HCT116 (cell line): ENCODE measurements at regions not wholly inside any gene's neighbourhood (a gene's known extent, or its start where the extent isn't known, plus 50 kb on each side); places are given as distances from the start of the nearest gene placed in this dataset.

Source experiments
- ATAC-seq: fragments of 200-7000 bp; cut with Tn5 transposase; 2 replicates; pipeline ENCODE4 v1.9.1; 2020; ENCODE audit warnings: mild to moderate bottlenecking, moderate library complexity
- BruUV-seq: library from RNA; stranded (reverse); fragments of 400-500 nt; replicated peaks from 2 replicates; lab custom pipeline; 2021; lab: Mats Ljungman, UMichigan
- CTCF ChIA-PET: fragments of 300-600 bp; sonication (Branson Sonifier 250); formaldehyde crosslinking; loops from one replicate; lab custom pipeline; 2021; ENCODE audit warnings: antibody characterized with exemption; lab: Charles Lee
- POLR2A ChIA-PET: fragments of 300-600, 350-600 bp; sonication (Branson Sonifier 250); formaldehyde crosslinking; loops from one replicate; lab custom pipeline; 2021; ENCODE audit warnings: antibody characterized with exemption; lab: Charles Lee
- RAD21 ChIA-PET, 2 experiments: fragments of 300-600 bp; sonication (Branson Sonifier 250); formaldehyde crosslinking; loops; one replicate each; lab custom pipeline; 2023; ENCODE audit warnings: low total read pairs in 2 of 2; ENCODE audit not compliant: uncharacterized antibody in 2 of 2, unreplicated experiment in 2 of 2, low non-redundant PET in 1 of 2; lab: Charles Lee
- DNase-seq: peaks from one replicate; pipeline ENCODE4 v3.0.0-alpha.2; 2010; ENCODE audit warnings: low read depth, low spot score
- H2AFZ ChIP-seq: fragments of 200-600 bp; shearing (Covaris generic), sonication (generic); 2 replicates; pipeline ENCODE4 v1.6.1; 2017; ENCODE audit warnings: low read depth, mixed run types, mixed read lengths, antibody characterized with exemption, low read length; ENCODE audit not compliant: poor library complexity, severe bottlenecking
- H3K27ac ChIP-seq: 2 replicates; pipeline ENCODE4 v1.5.1; 2012; ENCODE audit warnings: low read depth, low read length
- H3K27me3 ChIP-seq: fragments of 200-600 bp; sonication (generic); 2 replicates; pipeline ENCODE4 v1.6.1; 2016; ENCODE audit warnings: mixed run types, low read length, mixed read lengths; ENCODE audit not compliant: insufficient read depth
- H3K36me3 ChIP-seq, 2 experiments: fragments of 200-500 bp in 1 of 2; fragments of 200-600 bp in 1 of 2; sonication (Bioruptor generic) in 1 of 2; sonication (generic) in 1 of 2; 2 replicates each; pipeline versions ENCODE4 v1.5.1 to v1.6.1; 2014 to 2016; ENCODE audit warnings: low read length in 2 of 2, inconsistent platforms in 1 of 2, mixed read lengths in 1 of 2, mixed run types in 1 of 2; ENCODE audit not compliant: insufficient read depth in 2 of 2, control insufficient read depth in 1 of 2
- H3K4me1 ChIP-seq, 2 experiments: fragments of 200-600 bp in 1 of 2; sonication (generic) in 1 of 2; 2 replicates each; pipeline versions ENCODE4 v1.5.1 to v1.6.1; 2012 to 2017; ENCODE audit warnings: low read length in 2 of 2, inconsistent platforms in 1 of 2, mild to moderate bottlenecking in 1 of 2, mixed read lengths in 1 of 2, mixed run types in 1 of 2, moderate library complexity in 1 of 2; ENCODE audit not compliant: insufficient read depth in 2 of 2, control insufficient read depth in 1 of 2
- H3K4me2 ChIP-seq: fragments of 200-600 bp; sonication (generic); 2 replicates; pipeline ENCODE4 v1.6.1; 2017; ENCODE audit warnings: mixed run types, low read length, mixed read lengths
- H3K4me3 ChIP-seq, 2 experiments: fragments of 200-600 bp in 1 of 2; sonication (generic) in 1 of 2; replicated peaks in 1 of 2; 2 replicates each; pipeline ENCODE4 v1.5.1; 2011 to 2016; ENCODE audit warnings: low read length in 2 of 2, control low read depth in 1 of 2, low read depth in 1 of 2, mild to moderate bottlenecking in 1 of 2, mixed read lengths in 1 of 2, mixed run types in 1 of 2
- H3K79me2 ChIP-seq: fragments of 200-600 bp; sonication (generic); 2 replicates; pipeline ENCODE4 v1.6.1; 2017; ENCODE audit warnings: mild to moderate bottlenecking, mixed run types, low read length, moderate library complexity, mixed read lengths; ENCODE audit not compliant: insufficient read depth
- H3K9ac ChIP-seq: fragments of 200-600 bp; sonication (generic); 2 replicates; pipeline ENCODE4 v1.6.1; 2016; ENCODE audit warnings: low read length, mixed read lengths
- H3K9me2 ChIP-seq: fragments of 200-600 bp; sonication (generic), shearing (Covaris generic); 2 replicates; pipeline ENCODE4 v1.6.1; 2017; ENCODE audit warnings: mixed run types, mild to moderate bottlenecking, moderate library complexity; ENCODE audit not compliant: insufficient read depth
- H3K9me3 ChIP-seq, 2 experiments: fragments of 200-500 bp in 1 of 2; fragments of 200-600 bp in 1 of 2; sonication (Bioruptor generic) in 1 of 2; sonication (generic) in 1 of 2; 2 replicates each; pipeline ENCODE4 v1.6.1; 2014 to 2017; ENCODE audit warnings: low read length in 2 of 2, mixed read lengths in 2 of 2, inconsistent platforms in 1 of 2, low read depth in 1 of 2, mild to moderate bottlenecking in 1 of 2, mixed run types in 1 of 2, moderate library complexity in 1 of 2; ENCODE audit not compliant: control insufficient read depth in 1 of 2, insufficient read depth in 1 of 2
- H4K20me1 ChIP-seq: fragments of 200-600 bp; sonication (generic), shearing (Covaris generic); 2 replicates; pipeline ENCODE4 v1.6.1; 2017; ENCODE audit warnings: mixed run types, mild to moderate bottlenecking, moderate library complexity; ENCODE audit not compliant: insufficient read depth
- CBX3 ChIP-seq: IDR thresholded peaks from 2 replicates; pipeline ENCODE4 v1.6.1; 2012; ENCODE audit warnings: low read depth
- CEBPB ChIP-seq: IDR thresholded peaks from 2 replicates; pipeline ENCODE4 v1.6.1; 2012; ENCODE audit warnings: low read depth
- EGR1 ChIP-seq: IDR thresholded peaks from 2 replicates; pipeline ENCODE4 v1.6.1; 2012; ENCODE audit warnings: low read depth
- EZH2 ChIP-seq: fragments of 200-600 bp; sonication (generic); IDR thresholded peaks from 2 replicates; pipeline ENCODE4 v1.6.1; 2017; ENCODE audit warnings: antibody characterized with exemption, mixed run types
- FOSL1 ChIP-seq: IDR thresholded peaks from 2 replicates; pipeline ENCODE4 v1.6.1; 2012; ENCODE audit warnings: low read depth
- JUND ChIP-seq: IDR thresholded peaks from 2 replicates; pipeline ENCODE4 v1.6.1; 2012
- POLR2A ChIP-seq: IDR thresholded peaks from 2 replicates; pipeline ENCODE4 v1.7.0; 2011; ENCODE audit warnings: borderline replicate concordance; ENCODE audit not compliant: insufficient read depth, insufficient read length; ENCODE audit errors: extremely low read depth
- POLR2AphosphoS5 ChIP-seq: IDR thresholded peaks from 2 replicates; pipeline ENCODE4 v1.6.1; 2011; ENCODE audit warnings: mild to moderate bottlenecking, low read depth, low read length, moderate library complexity
- REST ChIP-seq: IDR thresholded peaks from 2 replicates; pipeline ENCODE4 v1.6.1; 2012; ENCODE audit warnings: low read depth
- TCF7L2 ChIP-seq: IDR thresholded peaks from 2 replicates; pipeline ENCODE4 v1.7.0; 2011; ENCODE audit warnings: borderline replicate concordance, inconsistent platforms; ENCODE audit not compliant: insufficient read depth, insufficient read length; ENCODE audit errors: extremely low read depth
- YY1 ChIP-seq: IDR thresholded peaks from 2 replicates; pipeline ENCODE4 v1.6.1; 2011; ENCODE audit warnings: low read length, low read depth, moderate library complexity, mild to moderate bottlenecking; ENCODE audit not compliant: insufficient replicate concordance; ENCODE audit errors: extremely low read depth
- ZBTB33 ChIP-seq: IDR thresholded peaks from 2 replicates; pipeline ENCODE4 v1.6.1; 2011; ENCODE audit warnings: mild to moderate bottlenecking, low read length, moderate library complexity; ENCODE audit not compliant: insufficient replicate concordance; ENCODE audit errors: extremely low read depth
- ZFX ChIP-seq: fragments of 450-650 bp; IDR thresholded peaks from 2 replicates; pipeline ENCODE4 v1.6.1; 2017
- intact Hi-C: fragments of 100-400 bp; cut with micrococcal nuclease; formaldehyde crosslinking; loops from 2 replicates; pipeline ENCODE4 v1.10.0; 2022

GRCh38 chr14:94685681-94686485, 73.7 kb downstream of the SERPINA3 start:
- CTCF ChIA-PET = no interaction called here

More at GRCh38 chr14:94685681-94686485, 73.7 kb downstream of the SERPINA3 start:
- no peak overlapping the region for H3K27ac ChIP-seq
- ATAC-seq = no peak
- no peak for DNase-seq
- no peaks in the 10 kb centered on the region for H3K9me2 ChIP-seq
- TF ChIP-seq YY1 (no peak), REST (no peak), ZFX (no peak), CEBPB (no peak), POLR2AphosphoS5 (no peak), POLR2A (no peak), CBX3 (no peak), TCF7L2 (no peak), EZH2 (no peak), ZBTB33 (no peak), JUND (no peak), FOSL1 (no peak), EGR1 (no peak)
- H3K4me3 ChIP-seq = no peak overlapping the region
- H3K4me1 ChIP-seq = peaks cover 0 to 12% of the 10 kb centered on the region in 2 experiments; a peak in 1 of 4 replicates
- H3K9ac ChIP-seq = no peak overlapping the region
- RAD21 ChIA-PET = no interaction called here
- no peak overlapping the region for H2AFZ ChIP-seq
- H3K27me3 ChIP-seq = no peaks in the 10 kb centered on the region
- H3K9me3 ChIP-seq = no peaks in the 10 kb centered on the region
- no TSS peak for BruUV-seq
- H3K79me2 ChIP-seq = no peaks in the 10 kb centered on the region
- intact Hi-C loops = loop anchor here (10.0 kb wide), 1 partner anchor 551 kb away; no protein-coding TSS in a partner anchor
- H3K36me3 ChIP-seq = no peaks in the 10 kb centered on the region
- H4K20me1 ChIP-seq = no peaks in the 10 kb centered on the region
- POLR2A ChIA-PET = no interaction called here
- H3K4me2 ChIP-seq = no peak overlapping the region
